ENCODE measurements at regions not wholly inside any gene's neighbourhood (a gene's known extent, or its start where the extent isn't known, plus 50 kb on each side); places are given as distances from the start of the nearest gene placed in this dataset.

- H2AFZ ChIP-seq (ENCODE audit: low read length, unreplicated experiment), result no peak overlapping the region
- H3K36me3 ChIP-seq (ENCODE audit: insufficient read depth, low read length), result no peaks in the 10 kb centered on the region
- no peaks in the 10 kb centered on the region for H3K79me2 ChIP-seq (ENCODE audit: control insufficient read depth, insufficient read depth, low read length, unreplicated experiment)
- H3K4me1 ChIP-seq (ENCODE audit: control insufficient read depth, insufficient read depth, low read length, unreplicated experiment), result no peaks in the 10 kb centered on the region
- no peak overlapping the region for H3K4me3 ChIP-seq (ENCODE audit: low read depth, low read length)
- no peak overlapping the region for H3K27ac ChIP-seq (ENCODE audit: low read depth, low read length)
- H3K27me3 ChIP-seq (ENCODE audit: insufficient read depth, low read length), result 0 out of 2 replicates have a peak, but pooled peaks cover 5% of the 10 kb centered on the region
These were observed 90.9 kb upstream of the CDH11 start for GRCh38 chr16:65212791-65213190.

DNA sequence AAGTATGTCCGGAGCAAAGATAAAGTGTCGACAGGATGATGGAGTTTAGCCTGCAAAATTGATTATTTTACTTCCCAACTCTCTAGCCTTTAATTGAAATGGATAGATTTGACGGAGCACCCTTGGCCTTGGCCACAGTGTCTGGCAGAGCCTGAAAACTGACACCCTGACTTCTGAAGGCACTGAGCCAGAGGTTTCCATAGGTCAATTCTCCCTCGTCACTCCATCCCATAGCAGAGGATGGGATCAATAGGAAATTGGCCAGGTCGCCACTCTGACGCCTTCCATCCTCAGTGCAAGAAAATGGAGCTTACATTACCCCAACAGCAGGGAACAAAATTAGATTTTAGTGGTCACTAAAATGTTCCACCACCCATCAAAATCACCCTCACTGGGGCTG, 90.4 kb upstream of the CDH11 start:
- H3K79me2 ChIP-seq (ENCODE audit: control insufficient read depth, insufficient read depth, low read length, unreplicated experiment), result no peaks in the 10 kb centered on the region
- H3K4me3 ChIP-seq (ENCODE audit: low read depth, low read length), result no peak overlapping the region
- H2AFZ ChIP-seq (ENCODE audit: low read length, unreplicated experiment), result no peak overlapping the region
- no peaks in the 10 kb centered on the region for H3K4me1 ChIP-seq (ENCODE audit: control insufficient read depth, insufficient read depth, low read length, unreplicated experiment)
- H3K27ac ChIP-seq (ENCODE audit: low read depth, low read length), result no peak overlapping the region
- H3K27me3 ChIP-seq (ENCODE audit: insufficient read depth, low read length), result 0 out of 2 replicates have a peak, but pooled peaks cover 5% of the 10 kb centered on the region
- H3K36me3 ChIP-seq (ENCODE audit: insufficient read depth, low read length), result no peaks in the 10 kb centered on the region

- Histone ChIP-seq H3K4me3 (ENCODE audit: low read depth, low read length) (no peak overlapping the region), H3K4me1 (ENCODE audit: control insufficient read depth, insufficient read depth, low read length, unreplicated experiment) (peaks cover 5% of the 10 kb centered on the region), H3K36me3 (ENCODE audit: insufficient read depth, low read length) (no peaks in the 10 kb centered on the region), H3K79me2 (ENCODE audit: control insufficient read depth, insufficient read depth, low read length, unreplicated experiment) (no peaks in the 10 kb centered on the region), H3K27ac (ENCODE audit: low read depth, low read length) (no peak overlapping the region), H3K27me3 (ENCODE audit: insufficient read depth, low read length) (no peaks in the 10 kb centered on the region), H2AFZ (ENCODE audit: low read length, unreplicated experiment) (no peak overlapping the region)
These were observed 80.6 kb upstream of the CDH11 start for GRCh38 chr16:65202461-65202860.

DNA sequence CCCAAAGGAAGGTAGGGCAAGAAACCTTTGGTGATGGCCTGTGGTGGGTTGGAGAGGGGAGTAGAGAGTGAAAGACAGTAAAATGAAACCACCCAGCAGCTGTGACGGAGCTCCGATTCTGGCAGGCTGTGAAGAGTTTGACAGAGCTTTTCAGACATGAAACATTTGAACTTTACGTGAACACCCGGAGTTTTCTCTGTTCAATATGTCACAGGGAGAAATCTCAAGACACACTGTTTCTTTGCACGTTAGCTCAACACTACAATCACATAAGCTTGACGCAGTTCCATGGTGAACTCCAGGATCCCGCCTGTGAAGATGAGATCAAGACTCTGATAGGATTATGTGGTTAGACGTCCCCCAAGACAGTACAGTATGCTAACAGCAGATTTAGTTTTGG, 79.6 kb upstream of the CDH11 start:
- peaks cover 5% of the 10 kb centered on the region for H3K4me1 ChIP-seq (ENCODE audit: control insufficient read depth, insufficient read depth, low read length, unreplicated experiment)
- no peak overlapping the region for H2AFZ ChIP-seq (ENCODE audit: low read length, unreplicated experiment)
- no peaks in the 10 kb centered on the region for H3K36me3 ChIP-seq (ENCODE audit: insufficient read depth, low read length)
- H3K4me3 ChIP-seq (ENCODE audit: low read depth, low read length), result no peak overlapping the region
- no peaks in the 10 kb centered on the region for H3K79me2 ChIP-seq (ENCODE audit: control insufficient read depth, insufficient read depth, low read length, unreplicated experiment)
- H3K27me3 ChIP-seq (ENCODE audit: insufficient read depth, low read length), result no peaks in the 10 kb centered on the region
- no peak overlapping the region for H3K27ac ChIP-seq (ENCODE audit: low read depth, low read length)

GRCh38 chr16:65200857-65201256, 79.0 kb upstream of the CDH11 start:
- H3K27ac ChIP-seq (ENCODE audit: low read depth, low read length), result no peak overlapping the region
- H2AFZ ChIP-seq (ENCODE audit: low read length, unreplicated experiment), result no peak overlapping the region
- no peaks in the 10 kb centered on the region for H3K36me3 ChIP-seq (ENCODE audit: insufficient read depth, low read length)
- H3K27me3 ChIP-seq (ENCODE audit: insufficient read depth, low read length), result no peaks in the 10 kb centered on the region
- peaks cover 5% of the 10 kb centered on the region for H3K4me1 ChIP-seq (ENCODE audit: control insufficient read depth, insufficient read depth, low read length, unreplicated experiment)
- no peak overlapping the region for H3K4me3 ChIP-seq (ENCODE audit: low read depth, low read length)
- no peaks in the 10 kb centered on the region for H3K79me2 ChIP-seq (ENCODE audit: control insufficient read depth, insufficient read depth, low read length, unreplicated experiment)

GRCh38 chr16:65200156-65200773, 78.4 kb upstream of the CDH11 start:
- H3K4me3 ChIP-seq (ENCODE audit: low read depth, low read length), result no peak overlapping the region
- no peaks in the 10 kb centered on the region for H3K79me2 ChIP-seq (ENCODE audit: control insufficient read depth, insufficient read depth, low read length, unreplicated experiment)
- no peaks in the 10 kb centered on the region for H3K27me3 ChIP-seq (ENCODE audit: insufficient read depth, low read length)
- H3K4me1 ChIP-seq (ENCODE audit: control insufficient read depth, insufficient read depth, low read length, unreplicated experiment), result peaks cover 5% of the 10 kb centered on the region
- H2AFZ ChIP-seq (ENCODE audit: low read length, unreplicated experiment), result no peak overlapping the region
- no peaks in the 10 kb centered on the region for H3K36me3 ChIP-seq (ENCODE audit: insufficient read depth, low read length)
- H3K27ac ChIP-seq (ENCODE audit: low read depth, low read length), result no peak overlapping the region

DNA sequence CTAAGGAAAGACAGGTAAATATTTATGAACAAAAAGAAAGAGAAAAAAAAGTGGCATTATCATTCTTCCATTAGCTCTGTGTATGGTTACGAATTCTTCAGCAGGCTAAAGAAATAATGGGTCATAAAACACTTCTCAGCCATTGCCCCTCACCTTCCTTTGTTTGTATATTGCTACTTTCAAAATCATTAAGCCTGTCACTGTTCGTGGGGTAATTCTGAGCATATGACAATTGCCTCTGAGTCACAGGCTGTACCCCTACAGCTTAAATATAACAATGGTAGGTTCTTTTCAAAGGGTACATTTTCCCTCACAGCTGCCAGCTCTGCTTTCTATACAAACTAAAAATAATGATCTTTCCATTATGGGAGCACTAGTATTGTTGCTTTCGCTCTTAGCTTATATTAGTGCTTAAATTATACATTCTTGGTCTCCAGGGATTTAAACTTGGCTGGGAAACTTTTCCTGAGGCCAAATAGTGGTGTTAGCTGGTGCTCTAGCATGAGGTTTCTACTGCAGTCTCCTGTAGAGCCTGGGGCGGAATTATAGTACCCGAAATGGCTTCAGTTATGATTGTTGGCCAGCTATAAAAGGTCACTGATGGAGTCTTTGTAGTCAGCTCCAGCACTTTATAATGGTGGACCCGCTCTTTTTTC, 74.7 kb upstream of the CDH11 start:
- H3K27ac ChIP-seq (ENCODE audit: low read depth, low read length), result no peak overlapping the region
- H3K4me1 ChIP-seq (ENCODE audit: control insufficient read depth, insufficient read depth, low read length, unreplicated experiment), result peaks cover 5% of the 10 kb centered on the region
- H3K79me2 ChIP-seq (ENCODE audit: control insufficient read depth, insufficient read depth, low read length, unreplicated experiment), result no peaks in the 10 kb centered on the region
- H2AFZ ChIP-seq (ENCODE audit: low read length, unreplicated experiment), result no peak overlapping the region
- H3K4me3 ChIP-seq (ENCODE audit: low read depth, low read length), result no peak overlapping the region
- no peaks in the 10 kb centered on the region for H3K36me3 ChIP-seq (ENCODE audit: insufficient read depth, low read length)
- no peaks in the 10 kb centered on the region for H3K27me3 ChIP-seq (ENCODE audit: insufficient read depth, low read length)

DNA sequence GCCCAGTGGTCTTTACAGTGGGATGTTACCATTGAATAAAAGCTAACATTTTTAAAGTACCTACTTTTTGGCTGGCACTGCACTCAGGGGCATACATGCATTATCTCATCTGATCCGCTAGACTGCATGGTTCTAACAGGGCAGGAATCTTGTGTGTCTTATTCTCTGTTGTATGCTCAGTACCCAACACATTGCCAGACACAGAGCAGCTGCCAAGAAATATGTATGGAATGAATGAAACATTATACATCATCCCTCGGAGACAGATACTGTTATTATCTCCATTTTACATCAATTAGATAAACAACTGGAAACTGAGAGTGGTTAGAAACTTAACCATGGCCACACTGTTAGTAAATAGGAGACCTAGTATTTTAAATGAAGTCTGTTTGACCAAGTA, 74.1 kb upstream of the CDH11 start:
- Histone ChIP-seq H3K4me3 (ENCODE audit: low read depth, low read length) (no peak overlapping the region), H3K36me3 (ENCODE audit: insufficient read depth, low read length) (no peaks in the 10 kb centered on the region), H3K79me2 (ENCODE audit: control insufficient read depth, insufficient read depth, low read length, unreplicated experiment) (no peaks in the 10 kb centered on the region), H2AFZ (ENCODE audit: low read length, unreplicated experiment) (peak overlapping the region; percentile 14), H3K4me1 (ENCODE audit: control insufficient read depth, insufficient read depth, low read length, unreplicated experiment) (peaks cover 5% of the 10 kb centered on the region), H3K27ac (ENCODE audit: low read depth, low read length) (no peak overlapping the region), H3K27me3 (ENCODE audit: insufficient read depth, low read length) (no peaks in the 10 kb centered on the region)

- no peaks in the 10 kb centered on the region for H3K4me1 ChIP-seq (ENCODE audit: control insufficient read depth, insufficient read depth, low read length, unreplicated experiment)
- no peak overlapping the region for H3K4me3 ChIP-seq (ENCODE audit: low read depth, low read length)
- no peak overlapping the region for H2AFZ ChIP-seq (ENCODE audit: low read length, unreplicated experiment)
- no peak overlapping the region for H3K27ac ChIP-seq (ENCODE audit: low read depth, low read length)
- no peaks in the 10 kb centered on the region for H3K36me3 ChIP-seq (ENCODE audit: insufficient read depth, low read length)
- no peaks in the 10 kb centered on the region for H3K27me3 ChIP-seq (ENCODE audit: insufficient read depth, low read length)
- no peaks in the 10 kb centered on the region for H3K79me2 ChIP-seq (ENCODE audit: control insufficient read depth, insufficient read depth, low read length, unreplicated experiment)
These were observed 63.4 kb upstream of the CDH11 start for GRCh38 chr16:65185241-65185778.

- no peak overlapping the region for H2AFZ ChIP-seq (ENCODE audit: low read length, unreplicated experiment)
- peaks cover 20% of the 10 kb centered on the region for H3K4me1 ChIP-seq (ENCODE audit: control insufficient read depth, insufficient read depth, low read length, unreplicated experiment)
- H3K27ac ChIP-seq (ENCODE audit: low read depth, low read length), result no peak overlapping the region
- no peaks in the 10 kb centered on the region for H3K79me2 ChIP-seq (ENCODE audit: control insufficient read depth, insufficient read depth, low read length, unreplicated experiment)
- H3K36me3 ChIP-seq (ENCODE audit: insufficient read depth, low read length), result no peaks in the 10 kb centered on the region
- H3K27me3 ChIP-seq (ENCODE audit: insufficient read depth, low read length), result no peaks in the 10 kb centered on the region
- H3K4me3 ChIP-seq (ENCODE audit: low read depth, low read length), result no peak overlapping the region
These were observed 59.3 kb upstream of the CDH11 start for GRCh38 chr16:65181071-65181561.

- Histone ChIP-seq H3K4me1 (ENCODE audit: control insufficient read depth, insufficient read depth, low read length, unreplicated experiment) (peaks cover 20% of the 10 kb centered on the region), H3K36me3 (ENCODE audit: insufficient read depth, low read length) (no peaks in the 10 kb centered on the region), H3K27ac (ENCODE audit: low read depth, low read length) (no peak overlapping the region), H2AFZ (ENCODE audit: low read length, unreplicated experiment) (no peak overlapping the region), H3K79me2 (ENCODE audit: control insufficient read depth, insufficient read depth, low read length, unreplicated experiment) (no peaks in the 10 kb centered on the region), H3K4me3 (ENCODE audit: low read depth, low read length) (no peak overlapping the region), H3K27me3 (ENCODE audit: insufficient read depth, low read length) (no peaks in the 10 kb centered on the region)
These were observed 56.3 kb upstream of the CDH11 start for GRCh38 chr16:65178151-65178550.
